Inflammatory macrophage treated with lipopolysaccharide for 1 hour (primary cell): ENCODE measurements at regions not wholly inside any gene's neighbourhood (a gene's known extent, or its start where the extent isn't known, plus 50 kb on each side); places are given as distances from the start of the nearest gene placed in this dataset.

Source experiments
- DNase-seq, 2 donors: peaks; one replicate each; pipeline ENCODE4 v3.0.0-alpha.2; 2020 to 2022

GRCh38 chr9:13378154-13378553, 98.7 kb upstream of the MPDZ start:
- no peak for DNase-seq

- no peak for DNase-seq
Measured at GRCh38 chr9:13377171-13377925, 97.9 kb upstream of the MPDZ start.

GRCh38 chr9:13372510-13372909, 93.0 kb upstream of the MPDZ start:
- DNase-seq = no peak

GRCh38 chr9:13369431-13369830, 89.9 kb upstream of the MPDZ start:
- no peak for DNase-seq

GRCh38 chr9:13367784-13368183, 88.3 kb upstream of the MPDZ start:
- DNase-seq = no peak

GRCh38 chr9:13364271-13365000, 84.9 kb upstream of the MPDZ start:
- DNase-seq = no peak

- DNase-seq = no peak
Measured at GRCh38 chr9:13361076-13361475, 81.6 kb upstream of the MPDZ start.

- DNase-seq = no peak
Measured at GRCh38 chr9:13360188-13360587, 80.7 kb upstream of the MPDZ start.

GRCh38 chr9:13358128-13358527, 78.6 kb upstream of the MPDZ start:
- no peak for DNase-seq

GRCh38 chr9:13354733-13355132, 75.2 kb upstream of the MPDZ start:
- DNase-seq = no peak

GRCh38 chr9:13352451-13352979, 73.0 kb upstream of the MPDZ start:
- DNase-seq = no peak

- peak; percentile 0 to 18 for DNase-seq
Measured at GRCh38 chr9:13351778-13352386, 72.4 kb upstream of the MPDZ start.

- DNase-seq = no peak
Measured at GRCh38 chr9:13332571-13332970, 53.1 kb upstream of the MPDZ start.

- DNase-seq = no peak
Measured at GRCh38 chr9:13331320-13331719, 51.8 kb upstream of the MPDZ start.

GRCh38 chr9:13330396-13331004, 51.0 kb upstream of the MPDZ start:
- DNase-seq = no peak
